NCI-H510A (cell line): ENCODE measurements at regions not wholly inside any gene's neighbourhood (a gene's known extent, or its start where the extent isn't known, plus 50 kb on each side); places are given as distances from the start of the nearest gene placed in this dataset.
"Not testable (repeated sequence)": the region's sequence is repeated elsewhere in the genome, so short reads cannot be mapped to it uniquely, and the experiment has no call there.

Experiments
- DNase-seq: peaks from one replicate; lab custom pipeline; 2025; lab: John Stamatoyannopoulos, UW

DNA sequence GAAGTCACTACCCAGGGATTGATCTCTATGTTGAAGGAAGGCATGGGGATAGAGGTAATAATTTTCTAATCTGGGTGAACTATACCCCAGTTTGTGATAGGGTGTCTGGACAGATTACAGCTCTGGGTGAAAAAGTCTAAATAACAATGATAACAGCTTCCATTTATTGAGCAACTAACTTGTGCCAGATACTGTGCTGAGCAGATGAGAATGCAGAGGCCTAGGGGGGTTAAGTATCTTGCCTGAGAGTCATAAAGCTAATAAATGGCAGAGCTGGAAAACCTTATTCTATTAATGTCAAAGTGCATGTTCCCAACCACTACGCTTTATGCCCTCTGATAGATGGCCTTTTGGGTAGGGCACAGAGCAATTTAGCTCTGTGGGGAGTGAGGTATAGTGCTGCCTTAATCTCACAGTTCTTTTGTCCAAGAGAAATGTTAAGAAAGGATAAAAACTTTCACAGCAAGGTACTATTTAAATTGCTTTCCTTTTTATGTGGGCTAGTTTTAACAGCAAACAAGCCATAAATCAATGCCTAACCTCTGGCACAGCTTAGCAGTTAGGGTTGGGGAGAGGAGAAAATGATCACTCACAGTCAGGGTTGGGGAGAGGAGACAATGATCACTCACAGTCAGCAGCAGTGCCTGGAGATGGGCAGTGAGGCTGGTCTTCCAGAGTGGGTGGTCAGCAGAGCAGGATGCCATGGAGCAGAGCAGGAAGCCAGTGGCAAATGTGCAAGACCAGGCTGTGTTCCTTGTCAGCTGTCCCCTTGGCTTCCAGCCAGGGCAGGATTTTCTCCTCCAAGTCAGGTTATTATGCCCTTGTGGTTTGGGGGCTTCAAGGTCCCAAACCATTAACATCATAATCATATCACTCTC, 187.0 kb downstream of the CARTPT start:
- DNase-seq = no peak

DNA sequence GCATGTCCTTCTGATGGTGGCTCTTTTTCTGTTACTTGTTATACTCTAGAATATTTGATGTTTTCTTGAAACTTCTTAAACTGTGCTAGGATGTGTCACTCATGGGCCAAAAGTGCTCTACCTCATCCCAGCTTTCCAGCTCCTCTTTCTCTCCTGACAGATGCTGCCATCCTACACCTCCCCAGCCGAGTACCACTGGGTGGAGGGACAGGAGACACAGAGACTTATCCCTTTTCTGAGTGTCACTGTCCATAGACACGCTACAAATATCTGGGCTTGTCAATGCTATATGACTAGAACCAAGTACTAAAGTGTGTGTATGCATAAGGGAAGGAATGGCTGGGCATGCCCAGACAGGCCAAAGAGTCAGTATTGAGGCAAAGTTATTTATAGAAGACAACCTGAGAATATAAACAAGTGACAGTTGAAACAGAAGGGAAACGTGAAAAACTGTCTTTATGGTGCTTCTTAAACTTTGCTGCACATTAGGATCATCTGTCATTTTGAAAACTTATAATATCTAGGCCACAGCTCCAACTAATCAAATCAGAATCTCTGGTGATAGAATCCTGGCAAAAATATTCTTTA, 188.0 kb downstream of the CARTPT start:
- no peak for DNase-seq

DNA sequence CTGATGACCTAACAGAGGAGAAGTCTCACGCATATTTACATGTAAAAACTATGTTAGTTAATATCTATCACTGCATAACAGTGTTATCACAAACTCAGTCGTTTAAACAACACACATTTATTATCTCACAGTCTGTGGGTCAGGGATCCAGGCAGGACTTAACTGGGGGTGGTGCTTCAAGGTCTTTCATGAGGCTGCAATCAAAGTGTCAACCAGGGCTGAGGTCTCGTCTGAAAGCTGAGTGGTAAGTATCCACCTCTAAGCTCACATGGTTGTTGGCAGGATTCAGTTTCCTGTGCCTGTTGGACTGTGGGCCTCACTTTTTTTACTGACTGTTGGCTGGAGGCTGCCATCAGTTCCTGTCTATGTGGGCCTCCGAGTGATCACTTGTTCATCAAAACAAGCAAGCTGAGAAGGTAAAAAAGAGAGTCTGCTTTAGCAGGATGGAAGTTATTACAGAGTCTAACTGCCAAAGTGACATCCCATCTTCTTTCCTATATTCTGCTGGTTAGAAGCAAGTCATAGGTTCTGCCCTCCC, 188.6 kb downstream of the CARTPT start:
- no peak for DNase-seq

DNA sequence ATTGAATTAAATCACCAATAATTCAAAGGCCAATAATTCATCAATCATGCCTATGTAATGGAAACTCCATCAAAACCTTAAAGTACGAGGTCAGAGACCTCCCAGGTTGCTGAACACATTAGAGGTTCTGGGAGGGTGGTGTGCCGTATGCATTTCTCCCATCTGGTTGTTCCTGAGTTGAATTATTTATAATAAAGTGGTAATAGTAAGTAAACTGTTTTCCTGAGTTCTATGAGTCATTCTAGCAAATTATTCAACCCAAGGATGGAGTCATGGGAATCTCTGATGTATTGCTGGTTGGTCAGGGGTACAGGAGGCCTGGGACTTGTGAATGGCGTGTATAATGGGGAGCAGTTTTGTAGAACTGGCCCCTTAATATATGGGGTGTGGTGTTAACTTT, 191.7 kb downstream of the CARTPT start:
- no peak for DNase-seq

DNA sequence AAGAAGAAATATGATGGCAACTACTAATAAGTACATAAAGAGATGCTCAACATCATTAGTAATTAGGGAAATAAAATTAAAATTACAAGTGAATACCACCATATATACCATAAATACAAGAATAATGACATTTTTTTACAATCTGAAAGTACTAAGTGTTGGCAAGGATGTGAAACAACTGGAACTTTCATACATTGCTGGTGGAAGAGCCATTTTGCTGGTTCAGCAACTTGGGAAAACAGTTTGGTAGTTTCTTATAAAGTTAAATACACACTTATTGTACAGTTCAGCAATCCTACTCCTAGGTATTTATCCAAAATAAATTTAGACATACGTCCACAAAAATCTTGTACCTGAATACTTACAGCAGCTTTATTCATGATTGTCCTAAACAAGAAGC, 192.9 kb downstream of the CARTPT start:
- no peak for DNase-seq

DNA sequence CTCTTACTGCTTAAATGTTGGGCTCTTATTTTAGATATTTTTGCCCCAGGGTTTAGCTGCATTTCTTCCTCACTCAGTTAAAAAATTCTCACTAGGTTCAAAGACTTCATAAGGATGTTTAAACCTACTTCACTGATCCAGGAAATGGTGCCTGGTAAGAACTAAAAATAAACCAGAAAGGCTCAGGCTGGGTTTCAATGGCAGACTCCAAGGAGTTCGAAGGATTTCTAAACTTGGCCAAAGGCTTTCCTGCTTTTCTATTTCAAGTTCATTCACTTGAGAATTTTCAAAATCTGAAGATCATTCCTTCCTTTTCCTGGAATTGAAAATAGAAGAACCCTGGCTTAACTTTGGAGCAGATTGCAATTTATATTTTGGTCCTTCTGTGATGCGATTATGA, 193.0 kb upstream of the MAP1B start:
- no peak for DNase-seq

DNA sequence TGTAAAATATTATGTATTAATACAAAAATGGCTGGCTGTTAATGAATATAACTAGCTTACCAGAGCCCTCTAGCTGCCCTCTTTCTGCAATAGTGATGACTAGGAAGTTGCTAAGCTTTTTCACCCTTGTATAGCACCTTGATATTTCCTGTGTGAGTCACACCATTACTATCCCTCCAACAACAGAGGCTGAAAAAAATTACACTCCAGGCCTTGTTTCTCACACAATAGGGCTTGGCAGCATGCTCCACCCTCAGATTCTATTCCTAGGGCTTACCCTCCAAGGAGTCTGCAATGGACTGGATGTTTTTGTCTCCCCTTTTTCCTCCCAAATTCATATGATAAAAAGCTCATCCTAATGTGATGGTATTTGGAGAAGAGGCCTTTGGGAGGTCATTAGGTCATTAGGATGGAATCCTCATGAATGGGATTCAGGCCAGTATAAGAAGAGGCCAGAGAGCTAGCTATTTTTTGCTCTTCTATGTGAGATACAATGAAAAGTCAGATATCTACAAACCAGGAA, 184.6 kb upstream of the MAP1B start:
- DNase-seq = no peak

DNA sequence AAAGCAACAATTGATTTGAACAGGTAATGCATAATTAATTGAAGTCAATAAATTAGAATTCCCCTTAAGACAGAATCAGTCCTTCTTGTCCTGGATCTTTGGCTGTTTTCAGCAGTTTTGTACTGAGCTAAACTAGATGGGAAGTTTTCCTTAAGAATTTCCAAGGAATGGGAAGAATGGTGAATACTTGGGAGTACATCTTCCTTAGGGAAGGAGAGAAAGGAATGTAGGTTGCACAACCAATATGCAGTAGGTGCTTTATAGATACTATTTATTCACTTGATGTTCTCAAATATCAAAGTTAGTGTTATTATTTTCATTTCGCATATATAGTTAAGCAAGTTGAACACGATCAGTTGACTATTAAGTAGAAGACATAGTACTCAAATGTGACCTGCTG, 183.5 kb upstream of the MAP1B start:
- no peak for DNase-seq

DNA sequence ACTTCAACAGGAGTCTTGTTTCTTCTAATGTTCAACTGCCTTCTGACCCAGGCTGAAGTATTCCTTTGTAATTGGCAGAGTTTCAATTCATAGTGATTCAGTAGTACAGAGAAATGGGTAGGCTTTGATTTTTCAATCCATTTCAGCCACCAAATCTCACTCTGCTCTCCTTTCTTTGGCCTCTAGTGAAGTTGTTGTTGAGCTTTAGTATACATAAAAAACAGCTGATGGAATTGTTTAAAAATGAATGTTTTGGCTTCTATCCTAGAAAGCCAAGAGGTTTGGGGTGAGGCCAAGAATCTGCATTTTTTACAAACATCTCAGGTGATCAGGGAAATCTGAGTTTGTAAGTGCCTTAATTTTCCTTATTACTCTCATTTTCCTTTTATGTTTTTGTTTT, 182.9 kb upstream of the MAP1B start:
- no peak for DNase-seq

DNA sequence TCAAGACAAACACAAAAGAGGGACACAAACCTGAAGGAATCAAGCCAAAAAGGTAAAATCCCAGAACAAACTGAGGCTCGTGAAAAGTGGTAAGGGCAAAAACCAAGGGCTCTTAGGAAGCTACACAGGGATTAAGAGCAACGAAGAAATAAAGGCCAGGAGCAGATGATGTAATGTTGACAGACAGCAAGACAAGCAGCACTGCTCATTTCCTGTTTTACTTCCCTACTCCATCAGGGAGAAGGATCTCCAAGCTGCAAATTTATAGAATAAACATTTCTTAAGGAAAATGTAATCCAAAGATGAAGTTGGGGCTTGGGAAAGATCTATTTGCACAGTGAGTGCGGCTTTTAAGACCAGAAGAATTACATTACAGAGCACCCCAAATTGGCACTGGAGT, 182.3 kb upstream of the MAP1B start:
- peak; percentile 18 for DNase-seq

DNA sequence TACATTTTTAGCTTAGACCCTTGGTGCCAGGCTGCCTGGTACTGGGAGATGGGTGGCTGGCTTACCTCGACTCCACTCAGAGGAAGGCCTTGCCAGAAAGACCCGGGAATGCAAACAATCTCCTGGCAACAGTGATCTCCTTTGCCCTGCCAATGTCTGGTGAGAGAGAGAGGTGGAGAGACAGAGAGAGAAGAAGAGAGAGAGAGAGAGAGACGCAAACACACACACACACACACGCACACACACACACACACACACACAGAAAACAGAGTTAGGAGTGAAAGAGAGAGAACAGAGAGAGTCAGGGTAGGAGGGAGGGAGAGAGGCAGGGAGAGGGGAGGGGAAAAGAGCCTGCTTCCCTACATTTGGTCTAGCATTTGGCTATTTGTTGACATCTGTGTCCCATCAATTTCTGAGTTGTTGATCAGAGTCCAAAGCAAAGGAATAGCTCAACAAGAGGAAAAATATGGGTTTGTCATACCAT, 181.6 kb upstream of the MAP1B start:
- DNase-seq = no peak

DNA sequence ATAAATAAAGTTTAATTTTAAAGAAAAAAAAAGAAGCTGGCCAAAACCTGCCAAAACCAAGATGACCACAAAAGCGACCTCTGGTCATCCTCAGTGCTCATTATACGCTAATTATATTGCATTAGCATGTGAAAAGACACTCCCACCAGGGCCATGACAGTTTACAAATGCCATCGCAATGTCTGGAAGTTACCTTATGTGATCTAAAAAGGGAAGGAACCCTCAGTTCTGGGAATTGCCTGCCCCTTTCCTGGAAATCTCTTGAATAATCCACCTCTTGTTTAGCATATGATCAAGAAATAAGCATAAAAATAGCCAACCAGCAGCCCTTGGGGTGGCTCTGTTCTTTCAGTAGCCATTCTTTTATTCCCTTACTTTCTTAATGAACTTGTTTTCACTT, 178.3 kb upstream of the MAP1B start:
- no peak for DNase-seq

DNA sequence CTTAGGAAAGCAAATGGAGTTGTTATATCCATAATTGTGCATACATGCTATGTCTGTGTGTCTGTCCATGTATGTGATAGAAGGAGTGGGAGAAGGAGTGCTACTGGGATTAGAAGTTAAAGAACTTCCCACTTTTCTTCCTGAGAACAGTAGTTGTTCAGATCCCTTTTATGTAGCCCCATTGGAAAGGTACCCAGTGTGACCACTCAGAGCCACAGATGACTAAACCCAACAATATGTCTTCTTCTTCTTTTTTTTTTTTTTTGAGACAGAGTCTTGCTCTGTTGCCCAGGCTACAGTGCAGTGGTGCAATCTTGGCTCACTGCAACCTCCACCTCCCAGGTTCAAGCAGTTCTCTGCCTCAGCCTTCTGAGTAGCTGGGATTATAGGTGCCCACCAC, 176.7 kb upstream of the MAP1B start:
- not testable (repeated sequence) for DNase-seq

DNA sequence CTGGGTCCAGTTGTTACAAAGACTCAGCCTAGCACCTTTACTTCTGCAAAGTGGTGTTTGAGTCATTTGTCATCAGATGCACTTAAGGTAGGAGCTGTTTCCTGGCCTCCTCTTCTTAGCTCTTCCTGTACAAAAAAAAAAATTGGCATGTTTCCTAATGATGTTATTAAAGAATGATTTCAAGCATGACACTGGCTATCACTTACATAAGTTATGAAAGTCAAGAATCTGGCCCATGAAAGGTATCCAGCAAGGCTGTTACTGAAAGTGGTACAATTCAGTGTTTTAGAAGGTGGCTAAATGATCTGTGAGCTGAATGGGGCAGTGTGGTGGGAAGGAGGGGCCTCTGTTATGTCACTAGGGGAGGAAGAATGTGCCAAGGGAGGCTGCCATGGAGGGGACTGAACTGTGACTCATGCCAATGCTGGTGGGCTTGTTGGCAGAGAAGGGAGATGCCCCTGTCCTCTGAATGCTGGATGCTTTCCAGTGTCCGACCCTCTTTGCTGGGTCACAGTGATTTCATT, 175.1 kb upstream of the MAP1B start:
- no peak for DNase-seq

DNA sequence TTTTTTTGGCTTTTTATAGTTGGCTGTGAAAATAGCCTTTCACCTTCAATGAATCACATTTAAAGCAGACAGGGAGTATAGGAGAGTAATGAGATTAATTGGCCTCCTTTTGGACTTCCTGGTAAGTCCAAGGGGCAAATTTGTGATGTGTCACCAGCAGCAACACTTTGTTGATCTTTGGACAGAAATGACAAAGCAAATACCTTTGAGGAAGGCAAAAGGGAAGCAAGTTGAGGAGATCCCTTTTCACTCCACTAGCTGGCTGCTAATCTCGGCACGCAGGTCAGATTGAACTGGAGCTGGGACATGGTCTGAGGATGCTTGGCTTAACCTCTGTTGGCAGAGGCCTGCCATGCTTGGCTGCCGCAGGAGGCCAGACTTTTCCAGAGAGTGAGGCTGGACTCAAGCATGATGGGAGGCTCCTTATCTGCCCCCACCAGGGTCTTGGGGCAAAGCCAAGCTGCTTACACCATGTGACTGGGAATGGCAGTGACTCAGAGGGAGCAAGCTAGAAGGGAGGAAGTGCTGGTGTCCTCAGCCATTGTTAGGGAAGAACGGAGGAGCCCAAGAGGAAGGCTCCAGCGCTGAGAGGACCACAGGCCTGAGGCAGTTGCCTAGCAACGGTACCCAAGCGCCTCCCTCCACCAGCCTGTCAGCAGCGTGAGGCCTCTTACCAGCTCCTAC, 174.5 kb upstream of the MAP1B start:
- peak; percentile 49 for DNase-seq

DNA sequence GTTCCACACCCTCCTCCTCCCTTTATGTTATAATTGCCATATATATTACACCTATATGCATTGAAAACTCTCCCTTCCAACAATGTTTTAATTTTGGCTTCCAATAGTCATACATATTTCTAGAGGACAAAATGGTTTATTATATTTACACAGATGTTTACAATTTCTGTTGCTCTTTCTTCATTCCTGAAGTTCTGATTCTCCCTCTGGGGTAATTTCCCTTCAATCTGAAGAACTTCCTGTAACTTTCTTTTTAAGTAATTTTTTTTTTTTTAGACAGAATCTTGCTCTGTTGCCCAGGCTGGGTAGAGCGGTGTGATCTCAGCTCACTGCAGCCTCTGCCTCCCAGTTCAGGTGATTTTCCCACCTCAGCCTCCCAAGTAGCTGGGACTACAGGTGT, 173.0 kb upstream of the MAP1B start:
- DNase-seq = no peak

DNA sequence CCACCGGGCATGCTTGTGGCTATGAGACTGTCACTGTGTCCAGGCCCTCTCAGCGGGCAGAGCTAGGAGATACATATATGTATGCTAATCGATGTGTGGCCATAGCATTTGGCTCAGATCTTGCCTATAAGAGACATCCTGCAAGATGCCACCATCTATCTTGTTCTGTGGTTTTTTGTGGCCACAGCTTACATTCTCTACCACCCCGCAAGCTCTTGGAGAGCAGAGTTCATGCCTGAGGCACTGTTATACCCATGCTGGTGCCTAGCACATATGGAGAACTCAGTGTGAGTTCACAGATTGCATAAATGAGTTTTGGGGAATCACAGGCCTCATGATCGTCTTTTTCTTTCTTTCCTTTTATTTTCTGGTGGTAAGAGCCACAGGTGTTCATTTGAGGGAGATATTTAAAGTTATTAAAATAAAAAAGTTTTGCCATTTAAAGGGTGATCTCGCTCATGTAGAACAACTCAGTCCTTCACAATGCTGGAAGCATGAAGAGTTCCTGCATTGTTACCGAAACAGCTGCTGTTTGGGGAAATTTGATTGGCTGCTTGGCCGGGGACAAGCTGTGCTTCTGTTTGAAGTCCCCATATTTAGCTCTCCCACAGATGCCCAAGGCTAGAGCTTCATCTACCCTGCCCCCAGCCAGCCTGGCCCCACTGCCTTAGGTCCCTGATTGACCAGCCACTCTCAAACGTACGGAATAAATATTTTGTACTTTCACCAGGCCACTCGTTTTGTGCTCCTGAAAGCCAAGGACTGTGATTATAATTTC, 169.2 kb upstream of the MAP1B start:
- DNase-seq = no peak

DNA sequence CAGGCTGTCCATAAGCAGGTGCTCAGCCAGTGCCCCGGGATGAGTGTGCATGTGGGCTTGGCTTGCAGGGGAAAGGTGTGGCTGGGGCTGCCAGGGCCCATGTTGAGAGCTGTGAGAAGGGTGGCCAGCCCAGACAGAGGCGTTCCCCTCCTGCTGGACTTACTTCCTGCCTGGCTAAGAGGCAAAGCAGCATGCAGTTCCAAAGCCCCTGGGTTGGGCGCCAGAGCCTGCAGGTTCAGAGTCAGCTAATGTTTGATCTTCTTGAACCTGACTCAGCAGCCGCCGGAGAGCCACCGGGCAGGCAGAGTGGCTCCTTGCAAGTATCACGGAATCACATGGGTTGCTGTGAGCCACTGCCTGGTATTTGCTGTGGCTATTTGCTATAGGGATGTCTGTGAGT, 168.4 kb upstream of the MAP1B start:
- peak; percentile 88 for DNase-seq

DNA sequence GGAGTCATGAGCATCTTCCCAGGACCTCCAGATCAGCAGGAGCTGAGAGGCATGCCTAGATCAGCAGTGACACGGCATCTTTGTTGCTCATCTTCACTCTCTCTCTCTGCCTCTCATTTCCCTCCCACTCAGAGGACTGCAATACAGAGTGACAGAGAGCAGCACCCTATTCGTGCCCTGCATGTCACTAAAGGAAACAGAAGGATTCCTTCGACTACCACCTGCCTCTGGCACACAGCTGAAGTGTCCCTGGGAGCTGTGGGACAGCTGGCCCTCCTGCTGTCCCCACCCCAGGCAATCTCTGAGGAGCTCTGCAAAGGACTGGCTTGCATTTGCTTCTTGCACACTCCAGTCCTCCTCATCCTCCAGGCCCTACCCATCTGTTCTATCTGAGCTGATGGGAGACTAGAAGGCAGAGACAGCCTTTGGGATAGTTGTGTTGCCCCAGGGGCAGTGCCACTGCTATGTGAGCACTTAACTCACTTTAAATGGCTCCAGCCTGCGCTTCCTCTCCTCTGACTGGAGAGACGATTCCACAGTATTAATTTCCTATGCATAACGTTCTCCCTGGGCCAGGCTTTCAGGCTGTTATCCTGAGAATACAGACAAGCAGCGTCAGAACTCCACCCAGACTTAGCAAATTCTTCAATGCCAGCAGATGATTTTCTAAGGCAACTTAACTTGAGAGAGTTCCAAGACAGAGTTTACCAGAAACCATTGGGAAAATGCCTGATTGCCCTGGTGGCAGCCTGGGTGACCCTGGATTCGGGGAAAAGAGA, 167.6 kb upstream of the MAP1B start:
- DNase-seq = peak; percentile 22

DNA sequence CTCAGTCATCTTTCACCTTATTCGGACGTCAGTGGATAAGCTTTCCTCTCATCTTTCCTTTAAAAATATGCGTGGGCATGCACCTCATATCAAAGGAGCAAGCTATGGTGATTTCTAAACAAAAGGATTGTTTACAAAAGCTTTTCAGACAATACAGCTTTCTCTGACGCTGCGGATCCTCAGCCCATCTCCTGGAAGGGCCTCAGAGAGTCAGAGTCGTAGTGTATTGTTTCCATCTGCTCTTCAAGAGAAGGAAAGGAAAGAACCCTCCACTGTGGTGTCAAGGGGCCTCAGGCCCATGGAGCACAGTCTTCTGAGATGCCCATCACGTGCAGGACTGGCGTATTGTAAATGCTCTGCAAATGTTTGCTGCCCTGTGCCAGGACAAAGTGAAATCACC, 163.4 kb upstream of the MAP1B start:
- no peak for DNase-seq

DNA sequence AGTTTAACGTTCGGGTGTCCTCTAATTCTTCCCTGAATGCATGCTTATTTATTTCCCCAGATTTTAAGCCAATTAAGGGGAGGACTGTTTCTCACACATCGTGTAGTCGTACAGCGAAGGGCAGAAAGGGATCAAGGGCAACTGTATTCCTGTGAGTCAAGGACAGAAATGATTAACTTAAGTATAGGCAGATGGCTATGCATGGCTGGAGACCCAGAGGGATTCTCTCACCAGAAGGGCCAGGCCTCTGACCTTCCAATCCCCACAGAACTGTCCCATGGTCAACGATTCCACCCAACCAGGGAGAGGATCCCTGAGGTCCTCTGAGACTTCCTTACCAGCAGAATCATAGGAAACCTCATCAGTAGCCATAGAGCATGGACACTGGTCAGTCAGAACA, 161.8 kb upstream of the MAP1B start:
- DNase-seq = no peak
